ENCODE measurements at regions not wholly inside any gene's neighbourhood (a gene's known extent, or its start where the extent isn't known, plus 50 kb on each side); places are given as distances from the start of the nearest gene placed in this dataset.
A peak's percentile ranks its signal among the peaks of the same experiment; 100 is the strongest.

DNA sequence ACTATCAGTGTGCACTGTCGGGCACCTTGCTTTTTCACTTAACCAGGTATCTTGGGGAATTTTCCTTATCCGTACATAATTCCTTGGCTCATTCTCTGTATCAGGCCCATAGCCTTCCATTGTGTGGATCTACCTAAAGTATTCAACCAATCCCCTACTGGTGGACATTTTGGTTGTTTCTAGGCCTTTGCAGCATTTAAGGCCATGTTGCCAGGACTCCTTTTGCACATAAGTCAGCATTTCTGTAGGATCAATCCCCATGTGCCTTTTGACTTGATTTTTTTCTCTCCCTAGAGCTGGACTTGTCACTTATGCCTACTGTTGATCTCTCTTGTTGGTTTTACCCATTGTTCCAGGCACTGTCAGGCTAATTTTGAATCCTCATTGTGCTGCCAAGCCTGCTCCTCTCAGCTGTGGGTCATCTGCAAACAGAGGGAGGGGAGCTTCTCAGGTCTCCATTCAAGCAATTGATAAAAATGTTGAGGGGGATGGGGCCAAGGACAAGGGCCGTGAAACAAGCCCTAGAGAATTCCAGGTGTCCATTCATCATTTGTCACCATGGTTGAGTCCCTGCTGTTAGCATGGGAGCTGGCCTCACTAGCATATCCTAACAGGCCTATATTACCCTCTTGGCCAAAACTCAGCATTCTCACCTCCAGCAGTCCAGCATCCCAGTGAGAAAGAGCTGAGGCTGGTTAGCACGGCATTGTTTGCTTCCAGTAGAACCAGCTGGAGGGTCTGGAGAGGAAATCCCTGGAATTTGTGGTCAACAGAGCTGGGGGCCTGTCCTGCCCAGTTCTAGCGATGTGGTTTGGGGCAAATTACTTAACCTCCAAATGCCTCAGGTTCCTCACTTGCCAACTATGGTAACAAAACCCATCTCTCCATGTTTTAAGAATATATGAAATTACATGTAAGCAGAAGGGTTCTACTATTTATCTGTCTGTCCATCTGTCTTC is 178.4 kb downstream of the MRPL14 start:
- no peak for DNase-seq
- Histone ChIP-seq H3K9me3 (ENCODE audit: insufficient read depth, low read depth, low read length) (peaks cover 5% of the 10 kb centered on the region), H2BK120ac (ENCODE audit: insufficient read depth, low read length, poor library complexity) (no peak overlapping the region), H3K79me2 (ENCODE audit: control insufficient read depth, insufficient read depth, low read length, poor library complexity) (no peaks in the 10 kb centered on the region), H2AFZ (ENCODE audit: insufficient read depth, low read length, poor library complexity) (no peak overlapping the region), H4K91ac (ENCODE audit: low read depth, low read length) (no peak overlapping the region), H2BK5ac (ENCODE audit: low read depth, low read length, poor library complexity) (no peak overlapping the region), H3K4me3 (ENCODE audit: low read depth, low read length) (no peak overlapping the region), H3K23ac (ENCODE audit: low read length) (no peak overlapping the region), H3K27me3 (ENCODE audit: insufficient read depth, low read length) (no peaks in the 10 kb centered on the region), H4K8ac (ENCODE audit: low read depth, low read length) (no peak overlapping the region), H3K4ac (ENCODE audit: low read depth, low read length) (no peak overlapping the region), H2BK12ac (ENCODE audit: low read length) (no peak overlapping the region), H3K79me1 (ENCODE audit: low read length) (no peaks in the 10 kb centered on the region), H4K12ac (ENCODE audit: low read depth, low read length) (no peak overlapping the region), H3K36me3 (ENCODE audit: control insufficient read depth in 1 of 2, insufficient read depth in 2 of 2, low read length in 2 of 2) (no peaks in the 10 kb centered on the region), H3K9ac (ENCODE audit: low read length) (no peak overlapping the region), H3K4me1 (ENCODE audit: control insufficient read depth in 1 of 2, insufficient read depth in 2 of 2, low read length in 2 of 2) (peaks cover 5 to 7% of the 10 kb centered on the region in 2 experiments), H2AK5ac (ENCODE audit: low read length) (no peak overlapping the region), H3K14ac (ENCODE audit: low read length) (no peak overlapping the region), H3K27ac (ENCODE audit: low read depth, low read length) (no peak overlapping the region), H3K18ac (ENCODE audit: low read length) (no peak overlapping the region), H3K4me2 (ENCODE audit: low read length) (no peak overlapping the region)
- no CpG with 5 or more reads among the region's 5 CpGs for WGBS (ENCODE audit: extremely low coverage, insufficient coverage, insufficient read length)

DNA sequence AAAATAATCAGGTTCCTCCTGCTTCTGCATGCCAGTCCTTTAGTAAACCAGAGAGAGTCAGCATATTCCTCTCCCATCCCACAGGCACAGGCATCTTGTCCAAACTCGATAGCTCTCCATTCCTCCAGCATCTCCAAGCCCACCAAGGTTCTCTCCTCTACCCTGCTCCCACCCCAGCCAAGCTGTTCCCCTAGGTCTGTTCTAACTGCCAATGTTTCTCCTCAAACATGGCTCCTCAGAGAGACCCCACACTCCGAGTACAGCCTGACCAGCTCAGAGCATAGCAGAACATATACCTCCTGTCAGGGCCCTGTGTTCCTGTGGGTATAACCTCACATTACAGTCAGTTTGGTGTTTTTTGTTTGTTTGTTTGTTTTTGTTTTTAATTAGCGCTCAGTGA is 177.8 kb downstream of the VEGFA start:
- no peak overlapping the region for H2AFZ ChIP-seq (ENCODE audit: insufficient read depth, low read length, poor library complexity)

DNA sequence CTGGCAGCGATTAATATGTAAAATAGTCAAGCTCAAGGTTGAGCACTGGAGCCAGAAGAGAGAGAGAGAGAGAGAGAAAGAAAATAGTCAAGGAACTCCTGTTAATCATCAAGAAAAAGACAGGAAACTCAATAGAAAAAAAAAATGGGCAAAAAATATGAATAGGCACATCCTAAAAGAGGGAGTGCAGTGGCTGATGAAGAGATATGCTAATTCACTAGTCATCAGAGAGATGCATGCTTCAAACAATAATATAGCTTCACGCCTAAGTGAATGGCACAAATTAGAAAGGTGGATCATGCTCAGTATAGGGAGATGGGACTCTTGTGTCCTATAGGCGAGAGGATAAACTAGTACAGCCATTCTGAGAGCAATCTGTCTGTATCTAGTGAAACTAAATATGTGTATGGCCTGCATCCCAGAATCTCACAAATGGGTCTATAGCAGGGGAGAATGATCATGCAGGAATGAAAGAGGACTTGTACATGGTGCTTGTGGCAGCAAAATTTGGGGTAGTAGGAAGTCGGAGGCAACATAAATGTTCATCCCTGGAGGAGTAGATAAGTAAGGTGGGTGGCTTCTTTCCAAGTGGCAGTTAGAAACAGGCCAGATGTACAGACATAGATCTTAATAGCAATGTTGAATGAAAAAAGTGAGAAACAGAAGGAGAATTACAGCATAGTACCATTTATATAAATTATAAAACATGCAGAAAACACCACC is 176.8 kb downstream of the VEGFA start:
- WGBS (ENCODE audit: extremely low coverage, insufficient coverage, insufficient read length): no CpG with 5 or more reads among the region's 4 CpGs

More for the DNA sequence above, 177.8 kb downstream of the VEGFA start:
- Histone ChIP-seq H3K4me1 (ENCODE audit: control insufficient read depth in 1 of 2, insufficient read depth in 2 of 2, low read length in 2 of 2) (peaks cover 5 to 7% of the 10 kb centered on the region in 2 experiments), H4K8ac (ENCODE audit: low read depth, low read length) (no peak overlapping the region), H2BK5ac (ENCODE audit: low read depth, low read length, poor library complexity) (no peak overlapping the region), H2AK5ac (ENCODE audit: low read length) (no peak overlapping the region), H3K36me3 (ENCODE audit: control insufficient read depth in 1 of 2, insufficient read depth in 2 of 2, low read length in 2 of 2) (no peaks in the 10 kb centered on the region), H3K18ac (ENCODE audit: low read length) (no peak overlapping the region), H3K27me3 (ENCODE audit: insufficient read depth, low read length) (no peaks in the 10 kb centered on the region), H3K9ac (ENCODE audit: low read length) (no peak overlapping the region), H3K4me3 (ENCODE audit: low read depth, low read length) (no peak overlapping the region), H2BK12ac (ENCODE audit: low read length) (no peak overlapping the region), H3K4ac (ENCODE audit: low read depth, low read length) (no peak overlapping the region), H3K79me1 (ENCODE audit: low read length) (no peaks in the 10 kb centered on the region), H3K9me3 (ENCODE audit: insufficient read depth, low read depth, low read length) (peaks cover 5% of the 10 kb centered on the region), H3K4me2 (ENCODE audit: low read length) (no peak overlapping the region), H3K27ac (ENCODE audit: low read depth, low read length) (no peak overlapping the region), H2BK120ac (ENCODE audit: insufficient read depth, low read length, poor library complexity) (no peak overlapping the region), H4K91ac (ENCODE audit: low read depth, low read length) (no peak overlapping the region), H3K14ac (ENCODE audit: low read length) (no peak overlapping the region), H3K23ac (ENCODE audit: low read length) (no peak overlapping the region), H4K12ac (ENCODE audit: low read depth, low read length) (no peak overlapping the region), H3K79me2 (ENCODE audit: control insufficient read depth, insufficient read depth, low read length, poor library complexity) (no peaks in the 10 kb centered on the region)
- no CpG with 5 or more reads among the region's 3 CpGs for WGBS (ENCODE audit: extremely low coverage, insufficient coverage, insufficient read length)
- no peak for DNase-seq

DNA sequence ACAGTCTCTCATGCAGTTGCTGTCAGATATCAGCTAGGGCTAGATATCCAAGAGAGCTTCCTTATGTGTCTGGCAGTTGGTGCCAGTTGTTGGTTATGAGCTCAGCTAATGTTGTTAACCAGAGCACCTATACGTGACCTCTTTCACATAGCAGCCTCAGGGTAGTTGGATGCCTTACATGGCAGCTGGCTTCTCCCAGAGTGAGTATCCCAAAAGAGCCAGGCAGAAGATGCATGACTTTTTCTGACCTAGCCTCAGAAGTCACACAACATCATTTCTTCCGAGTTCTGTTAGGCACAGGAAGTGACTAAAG is 175.7 kb downstream of the VEGFA start:
- Histone ChIP-seq H4K12ac (ENCODE audit: low read depth, low read length) (no peak overlapping the region), H4K8ac (ENCODE audit: low read depth, low read length) (no peak overlapping the region), H3K4ac (ENCODE audit: low read depth, low read length) (no peak overlapping the region), H3K9me3 (ENCODE audit: insufficient read depth, low read depth, low read length) (peaks cover 2% of the 10 kb centered on the region), H2BK5ac (ENCODE audit: low read depth, low read length, poor library complexity) (no peak overlapping the region), H3K4me1 (ENCODE audit: control insufficient read depth in 1 of 2, insufficient read depth in 2 of 2, low read length in 2 of 2) (peaks cover 5 to 7% of the 10 kb centered on the region in 2 experiments), H3K27me3 (ENCODE audit: insufficient read depth, low read length) (no peaks in the 10 kb centered on the region), H3K4me2 (ENCODE audit: low read length) (no peak overlapping the region), H3K9ac (ENCODE audit: low read length) (no peak overlapping the region), H2BK120ac (ENCODE audit: insufficient read depth, low read length, poor library complexity) (no peak overlapping the region), H3K23ac (ENCODE audit: low read length) (no peak overlapping the region), H4K91ac (ENCODE audit: low read depth, low read length) (no peak overlapping the region), H3K36me3 (ENCODE audit: control insufficient read depth in 1 of 2, insufficient read depth in 2 of 2, low read length in 2 of 2) (no peaks in the 10 kb centered on the region), H3K79me1 (ENCODE audit: low read length) (no peaks in the 10 kb centered on the region), H3K4me3 (ENCODE audit: low read depth, low read length) (no peak overlapping the region), H2AK5ac (ENCODE audit: low read length) (no peak overlapping the region), H3K14ac (ENCODE audit: low read length) (no peak overlapping the region), H3K79me2 (ENCODE audit: control insufficient read depth, insufficient read depth, low read length, poor library complexity) (no peaks in the 10 kb centered on the region), H3K27ac (ENCODE audit: low read depth, low read length) (no peak overlapping the region), H3K18ac (ENCODE audit: low read length) (no peak overlapping the region), H2AFZ (ENCODE audit: insufficient read depth, low read length, poor library complexity) (no peak overlapping the region), H2BK12ac (ENCODE audit: low read length) (no peak overlapping the region)
- no CpG with 5 or more reads among the region's 2 CpGs for WGBS (ENCODE audit: extremely low coverage, insufficient coverage, insufficient read length)
- DNase-seq: peak; percentile 53 to 69

More for the DNA sequence above, 176.8 kb downstream of the VEGFA start:
- DNase-seq: no peak
- H2BK12ac ChIP-seq (ENCODE audit: low read length): no peak overlapping the region
- peaks cover 5 to 7% of the 10 kb centered on the region in 2 experiments for H3K4me1 ChIP-seq (ENCODE audit: control insufficient read depth in 1 of 2, insufficient read depth in 2 of 2, low read length in 2 of 2)
- H3K79me2 ChIP-seq (ENCODE audit: control insufficient read depth, insufficient read depth, low read length, poor library complexity): no peaks in the 10 kb centered on the region
- H3K36me3 ChIP-seq (ENCODE audit: control insufficient read depth in 1 of 2, insufficient read depth in 2 of 2, low read length in 2 of 2): no peaks in the 10 kb centered on the region
- H3K4me3 ChIP-seq (ENCODE audit: low read depth, low read length): no peak overlapping the region
- H3K4ac ChIP-seq (ENCODE audit: low read depth, low read length): no peak overlapping the region
- no peak overlapping the region for H4K91ac ChIP-seq (ENCODE audit: low read depth, low read length)
- no peak overlapping the region for H2BK120ac ChIP-seq (ENCODE audit: insufficient read depth, low read length, poor library complexity)
- no peak overlapping the region for H3K14ac ChIP-seq (ENCODE audit: low read length)
- H2BK5ac ChIP-seq (ENCODE audit: low read depth, low read length, poor library complexity): no peak overlapping the region
- peaks cover 5% of the 10 kb centered on the region for H3K9me3 ChIP-seq (ENCODE audit: insufficient read depth, low read depth, low read length)
- no peak overlapping the region for H2AK5ac ChIP-seq (ENCODE audit: low read length)
- H3K27ac ChIP-seq (ENCODE audit: low read depth, low read length): no peak overlapping the region
- no peak overlapping the region for H3K9ac ChIP-seq (ENCODE audit: low read length)
- H3K18ac ChIP-seq (ENCODE audit: low read length): no peak overlapping the region
- no peak overlapping the region for H2AFZ ChIP-seq (ENCODE audit: insufficient read depth, low read length, poor library complexity)
- no peak overlapping the region for H4K8ac ChIP-seq (ENCODE audit: low read depth, low read length)
- H4K12ac ChIP-seq (ENCODE audit: low read depth, low read length): no peak overlapping the region
- H3K27me3 ChIP-seq (ENCODE audit: insufficient read depth, low read length): no peaks in the 10 kb centered on the region
- H3K23ac ChIP-seq (ENCODE audit: low read length): no peak overlapping the region
- no peaks in the 10 kb centered on the region for H3K79me1 ChIP-seq (ENCODE audit: low read length)
- no peak overlapping the region for H3K4me2 ChIP-seq (ENCODE audit: low read length)

All from trophoblast cell (in vitro differentiated cells and primary cell).